ENCODE measurements at regions not wholly inside any gene's neighbourhood (a gene's known extent, or its start where the extent isn't known, plus 50 kb on each side); places are given as distances from the start of the nearest gene placed in this dataset.

DNA sequence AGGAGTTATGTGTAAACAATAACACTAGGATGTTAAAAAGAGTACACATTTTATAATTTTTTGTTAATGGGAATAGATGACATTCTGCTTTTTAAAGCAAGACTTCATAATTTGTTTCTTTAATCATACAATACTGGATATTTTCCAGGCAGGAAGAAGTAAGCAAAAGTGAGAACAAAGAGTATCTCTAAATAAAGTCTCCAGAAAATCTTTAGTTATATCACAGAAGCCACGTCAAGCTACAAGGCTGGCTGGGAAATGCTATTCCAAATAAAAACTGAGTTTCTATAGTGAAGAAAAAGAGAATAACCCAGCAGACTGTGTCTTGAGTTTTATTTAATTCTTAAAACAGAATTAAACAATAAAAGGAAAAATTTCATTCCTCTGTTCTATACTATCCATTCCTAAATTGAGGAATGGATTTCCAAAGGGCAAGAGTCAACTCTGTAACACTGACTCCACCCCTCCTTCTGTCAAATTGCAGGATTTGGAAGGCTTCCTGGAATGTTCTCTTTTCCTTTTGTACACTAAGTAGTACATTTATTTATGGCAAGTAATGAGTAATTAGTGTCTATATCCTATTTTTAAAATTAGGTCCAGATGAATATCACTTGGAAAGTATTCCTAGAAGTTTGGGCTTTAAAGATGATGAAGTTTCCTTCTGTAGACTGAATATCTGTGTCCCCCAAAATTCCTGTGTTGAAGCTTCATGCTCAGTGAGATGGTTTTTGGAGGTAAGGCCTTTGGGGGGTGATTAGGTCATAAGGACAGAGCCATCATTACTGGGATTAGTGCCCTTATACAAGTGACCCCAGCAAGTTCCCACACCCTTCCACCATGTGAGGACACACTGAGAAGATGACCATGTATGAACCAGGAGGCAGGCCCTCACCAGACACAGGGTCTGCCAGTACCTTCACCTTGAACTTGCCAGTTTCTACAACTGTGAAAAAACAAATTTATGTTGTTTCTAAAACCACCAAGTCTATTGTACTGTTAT lies 290.9 kb downstream of the CRPPA start:
- TF ChIP-seq, protein P1, sequence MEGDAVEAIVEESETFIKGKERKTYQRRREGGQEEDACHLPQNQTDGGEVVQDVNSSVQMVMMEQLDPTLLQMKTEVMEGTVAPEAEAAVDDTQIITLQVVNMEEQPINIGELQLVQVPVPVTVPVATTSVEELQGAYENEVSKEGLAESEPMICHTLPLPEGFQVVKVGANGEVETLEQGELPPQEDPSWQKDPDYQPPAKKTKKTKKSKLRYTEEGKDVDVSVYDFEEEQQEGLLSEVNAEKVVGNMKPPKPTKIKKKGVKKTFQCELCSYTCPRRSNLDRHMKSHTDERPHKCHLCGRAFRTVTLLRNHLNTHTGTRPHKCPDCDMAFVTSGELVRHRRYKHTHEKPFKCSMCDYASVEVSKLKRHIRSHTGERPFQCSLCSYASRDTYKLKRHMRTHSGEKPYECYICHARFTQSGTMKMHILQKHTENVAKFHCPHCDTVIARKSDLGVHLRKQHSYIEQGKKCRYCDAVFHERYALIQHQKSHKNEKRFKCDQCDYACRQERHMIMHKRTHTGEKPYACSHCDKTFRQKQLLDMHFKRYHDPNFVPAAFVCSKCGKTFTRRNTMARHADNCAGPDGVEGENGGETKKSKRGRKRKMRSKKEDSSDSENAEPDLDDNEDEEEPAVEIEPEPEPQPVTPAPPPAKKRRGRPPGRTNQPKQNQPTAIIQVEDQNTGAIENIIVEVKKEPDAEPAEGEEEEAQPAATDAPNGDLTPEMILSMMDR (IDR thresholded peaks at IDR 0.05; ENCODE audit: borderline replicate concordance, extremely low read depth, low read length, poor library complexity, severe bottlenecking) = no peak
- TF ChIP-seq EZH2 (IDR thresholded peaks at IDR 0.05; ENCODE audit: borderline replicate concordance, low read depth, low read length, severe bottlenecking) = no peak
